Myocyte (in vitro differentiated cells): ENCODE measurements at regions not wholly inside any gene's neighbourhood (a gene's known extent, or its start where the extent isn't known, plus 50 kb on each side); places are given as distances from the start of the nearest gene placed in this dataset.
"Not testable (repeated sequence)": the region's sequence is repeated elsewhere in the genome, so short reads cannot be mapped to it uniquely, and the experiment has no call there.

ENCODE experiments used
- DNase-seq: peaks from one replicate; pipeline ENCODE4 v3.0.0-alpha.2; 2012; ENCODE audit warnings: low read depth

- no peak for DNase-seq
These were observed 405.8 kb downstream of the TMEM182 start for GRCh38 chr2:103167599-103167998.

DNA sequence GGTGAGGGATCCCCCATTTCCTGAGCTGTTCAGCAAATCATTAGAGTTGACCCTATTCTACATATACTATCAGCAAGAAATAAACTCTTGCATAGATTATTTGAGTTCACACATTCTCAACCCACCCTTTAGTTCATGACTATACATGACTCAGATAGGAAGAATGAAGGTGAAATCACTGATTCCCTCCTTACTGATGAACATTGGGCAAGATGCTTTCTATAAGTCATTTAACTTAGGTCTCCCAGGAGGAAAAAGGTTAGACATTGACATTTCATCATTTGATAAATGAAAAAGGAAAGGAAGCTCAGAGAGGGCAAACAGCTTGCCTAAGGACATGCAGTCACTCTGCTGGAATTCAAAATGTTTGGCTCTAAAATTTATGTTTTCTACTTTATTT, 408.0 kb downstream of the TMEM182 start:
- DNase-seq = no peak

- DNase-seq = no peak
These were observed 411.0 kb downstream of the TMEM182 start for GRCh38 chr2:103172821-103173220.

DNA sequence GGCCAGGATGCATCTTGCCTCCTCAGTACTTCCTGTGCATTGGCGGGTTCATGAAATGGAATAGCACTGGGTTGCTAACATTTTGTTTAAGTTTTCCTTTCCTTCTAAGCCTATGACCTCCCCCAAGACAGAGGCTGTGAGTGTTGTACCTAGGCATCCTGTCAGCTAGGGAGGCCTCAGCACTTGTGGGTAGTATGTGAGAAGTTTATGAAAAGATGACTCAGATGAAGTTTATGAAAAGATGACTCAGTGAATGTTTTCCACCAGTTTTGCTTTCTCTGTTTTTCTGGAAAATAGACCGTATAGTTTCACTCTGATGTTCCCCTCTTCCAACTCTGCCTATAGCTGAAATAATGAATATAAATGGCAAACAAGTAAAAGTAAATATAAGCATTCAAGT, 412.9 kb downstream of the TMEM182 start:
- DNase-seq = no peak

- DNase-seq = no peak
These were observed 414.6 kb downstream of the TMEM182 start for GRCh38 chr2:103176294-103176915.

DNA sequence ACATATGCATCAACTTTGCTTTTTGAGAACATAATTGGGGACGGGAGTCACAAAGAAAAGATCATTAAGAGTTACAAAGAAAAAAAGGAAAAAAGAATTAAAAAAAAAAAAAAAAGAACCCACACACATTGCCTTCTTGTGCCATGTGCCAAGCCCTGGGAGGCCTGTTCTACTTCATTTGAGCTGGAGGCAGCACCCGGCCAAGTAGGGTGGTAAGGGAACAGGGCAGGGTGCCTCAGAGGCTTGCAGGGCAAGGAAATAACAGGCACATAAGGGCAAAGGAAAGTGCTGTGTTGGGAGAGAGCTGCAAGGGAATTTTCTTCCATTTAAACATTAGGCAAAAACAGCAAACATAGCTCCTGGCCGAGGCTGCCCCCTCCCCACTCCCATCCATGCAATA, 418.0 kb downstream of the TMEM182 start:
- no peak for DNase-seq

DNA sequence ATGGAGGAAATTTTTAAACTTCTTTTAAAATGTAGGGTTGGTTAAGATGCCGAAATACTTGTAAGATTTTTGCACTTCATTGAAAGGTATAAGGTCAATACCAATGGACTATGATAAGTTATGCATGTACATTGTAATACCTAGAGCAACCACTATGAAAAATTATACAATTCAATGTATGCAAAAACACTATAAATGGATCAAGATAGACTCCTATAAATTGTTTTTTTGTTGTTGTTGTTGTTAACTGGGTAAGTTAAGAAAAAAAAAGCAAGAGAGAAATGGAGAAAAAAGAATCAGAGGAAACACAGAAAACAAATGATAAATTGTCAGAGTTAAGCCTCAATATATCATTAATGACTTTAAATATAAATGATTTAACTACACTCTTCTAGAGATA, 421.2 kb downstream of the TMEM182 start:
- no peak for DNase-seq

DNA sequence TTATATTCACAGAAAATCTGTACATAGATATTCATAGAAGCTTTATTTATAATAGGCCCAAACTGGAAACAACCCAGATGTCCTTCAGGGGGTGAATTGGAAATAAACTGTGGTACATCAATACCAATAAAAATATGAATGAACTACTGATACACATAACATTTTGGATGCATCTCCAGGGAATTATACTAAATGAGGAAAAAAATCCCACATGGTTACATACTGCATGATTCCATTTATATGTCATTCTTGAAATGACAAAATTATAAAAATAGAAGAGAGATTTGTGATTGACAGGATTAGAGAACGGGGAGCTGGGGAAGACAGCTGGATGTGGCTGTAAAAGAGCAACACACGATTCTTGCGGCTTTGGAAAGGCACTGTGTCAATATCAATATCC, 435.0 kb downstream of the TMEM182 start:
- no peak for DNase-seq

- DNase-seq = not testable (repeated sequence)
These were observed 438.9 kb downstream of the TMEM182 start for GRCh38 chr2:103200774-103201173.

DNA sequence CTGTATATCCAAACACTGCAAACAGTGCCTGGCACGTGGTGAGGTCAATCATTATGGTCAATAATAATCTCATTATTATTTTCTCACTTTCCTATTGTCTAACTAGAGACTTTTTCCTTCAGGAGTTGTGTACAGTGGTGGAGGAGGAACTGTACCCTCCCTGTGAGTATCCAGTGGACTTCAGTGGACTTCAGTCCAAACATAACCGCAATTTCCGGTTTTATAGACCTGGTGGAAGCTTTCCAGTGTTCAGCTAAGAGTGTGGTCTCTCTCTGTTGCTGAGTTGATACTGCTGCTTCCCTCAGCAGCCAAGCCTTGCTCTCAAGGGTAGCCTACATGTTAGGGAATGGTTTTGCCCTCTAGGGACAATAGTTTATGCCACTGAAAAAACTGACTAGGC, 447.1 kb downstream of the TMEM182 start:
- no peak for DNase-seq

GRCh38 chr2:103213028-103213542, 451.3 kb downstream of the TMEM182 start:
- DNase-seq = no peak

- DNase-seq = no peak
These were observed 456.7 kb downstream of the TMEM182 start for GRCh38 chr2:103218516-103218915.

GRCh38 chr2:103219398-103219797, 457.6 kb downstream of the TMEM182 start:
- no peak for DNase-seq

- no peak for DNase-seq
These were observed 461.1 kb downstream of the TMEM182 start for GRCh38 chr2:103222969-103223368.

- no peak for DNase-seq
These were observed 469.0 kb downstream of the TMEM182 start for GRCh38 chr2:103230796-103231195.

GRCh38 chr2:103232865-103233264, 471.0 kb downstream of the TMEM182 start:
- no peak for DNase-seq

GRCh38 chr2:103233691-103234090, 471.9 kb downstream of the TMEM182 start:
- no peak for DNase-seq

- no peak for DNase-seq
These were observed 473.5 kb downstream of the TMEM182 start for GRCh38 chr2:103235283-103235682.

GRCh38 chr2:103249462-103249861, 487.6 kb downstream of the TMEM182 start:
- DNase-seq = no peak

DNA sequence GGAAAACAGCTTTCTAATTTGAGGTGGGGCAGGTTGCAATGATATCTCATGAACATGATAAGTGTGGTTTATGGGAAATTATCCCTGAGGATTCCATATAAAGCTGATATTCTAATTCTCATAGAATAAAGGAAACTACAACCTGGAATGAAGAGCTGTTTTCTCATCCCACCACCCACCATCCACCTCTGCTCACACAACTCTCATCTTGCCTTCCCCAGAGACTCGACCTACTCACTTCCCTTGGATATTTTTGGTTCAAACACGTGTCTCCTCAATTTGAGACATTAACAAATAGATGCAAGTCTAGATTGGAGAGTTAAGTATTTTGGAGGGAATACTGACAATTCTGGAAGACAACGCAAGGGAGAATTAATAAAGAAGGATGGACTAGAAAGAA, 490.9 kb downstream of the TMEM182 start:
- DNase-seq = no peak

GRCh38 chr2:103254611-103255010, 492.8 kb downstream of the TMEM182 start:
- DNase-seq = no peak

- DNase-seq = no peak
These were observed 502.4 kb downstream of the TMEM182 start for GRCh38 chr2:103264058-103264768.

DNA sequence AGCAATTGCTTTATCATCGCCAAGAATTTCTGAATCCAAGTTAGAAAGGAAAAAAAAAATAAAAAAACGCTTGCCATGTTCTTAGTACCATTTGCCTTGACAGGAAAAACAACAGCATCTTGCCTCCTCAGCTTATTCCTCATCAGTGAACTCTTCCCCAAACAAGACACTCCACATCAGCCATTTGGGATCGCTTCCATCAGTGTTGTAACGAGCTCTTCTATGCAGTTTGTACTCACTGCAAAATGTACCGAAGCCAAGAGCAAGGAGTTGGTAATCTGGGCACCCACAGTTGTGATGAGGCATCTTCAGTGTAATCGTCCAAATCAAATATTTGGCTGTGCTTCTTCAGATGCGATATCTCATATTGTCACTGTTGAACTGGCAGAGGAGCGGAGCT, 503.7 kb downstream of the TMEM182 start:
- no peak for DNase-seq
